CD4-positive, alpha-beta memory T cell (primary cell): ENCODE measurements at regions not wholly inside any gene's neighbourhood (a gene's known extent, or its start where the extent isn't known, plus 50 kb on each side); places are given as distances from the start of the nearest gene placed in this dataset.
A peak's percentile ranks its signal among the peaks of the same experiment; 100 is the strongest.

ENCODE experiments used
- CTCF ChIA-PET: fragments of 350-600 bp; sonication (Branson Sonifier 250); formaldehyde crosslinking; loops from one replicate; lab custom pipeline; 2021; ENCODE audit warnings: inconsistent platforms; ENCODE audit not compliant: partially characterized antibody; lab: Charles Lee
- POLR2A ChIA-PET: fragments of 350-600 bp; sonication (Branson Sonifier 250); formaldehyde crosslinking; loops from one replicate; lab custom pipeline; 2021; ENCODE audit not compliant: partially characterized antibody; lab: Charles Lee
- DNase-seq, 5 donors: peaks; one replicate each; pipeline versions ENCODE4 v3.0.0 to v3.0.0-alpha.2; 2020 to 2022; ENCODE audit warnings: mixed read lengths in 1 of 5
- H3K27ac ChIP-seq: one replicate; pipeline ENCODE4 v1.7.0; 2013; ENCODE audit warnings: low read depth, low read length
- H3K27me3 ChIP-seq: 2 replicates; pipeline ENCODE4 v1.7.0; 2013; ENCODE audit warnings: mild to moderate bottlenecking, low read length, moderate library complexity; ENCODE audit not compliant: insufficient read depth
- H3K36me3 ChIP-seq: 2 replicates; pipeline ENCODE4 v1.7.0; 2013; ENCODE audit warnings: mild to moderate bottlenecking, low read length, moderate library complexity; ENCODE audit not compliant: insufficient read depth
- H3K4me1 ChIP-seq: 2 replicates; pipeline ENCODE4 v1.7.0; 2013; ENCODE audit warnings: mild to moderate bottlenecking, low read length, moderate library complexity; ENCODE audit not compliant: insufficient read depth
- H3K4me3 ChIP-seq, 2 donors: one replicate each; pipeline ENCODE4 v1.7.0; 2013; ENCODE audit warnings: low read length in 2 of 2, mild to moderate bottlenecking in 1 of 2
- H3K9me3 ChIP-seq, 2 donors: one replicate each; pipeline ENCODE4 v1.7.0; 2013; ENCODE audit warnings: low read length in 2 of 2, control low read depth in 1 of 2; ENCODE audit not compliant: control insufficient read depth in 1 of 2
- H3K27ac Mint-ChIP-seq, 7 donors: one replicate each; pipeline ENCODE4 v1.8.0; 2020 to 2021; ENCODE audit warnings: mixed read lengths in 7 of 7, mild to moderate bottlenecking in 6 of 7, inconsistent platforms in 3 of 7, moderate library complexity in 3 of 7
- H3K27me3 Mint-ChIP-seq, 2 donors: one replicate each; pipeline ENCODE4 v1.8.0; 2020 to 2021; ENCODE audit warnings: mixed read lengths in 2 of 2
- H3K36me3 Mint-ChIP-seq, 2 donors: one replicate each; pipeline ENCODE4 v1.8.0; 2020 to 2021; ENCODE audit warnings: mixed read lengths in 2 of 2, inconsistent platforms in 1 of 2, mild to moderate bottlenecking in 1 of 2
- H3K4me1 Mint-ChIP-seq, 4 donors: one replicate each; pipeline ENCODE4 v1.8.0; 2020 to 2021; ENCODE audit warnings: mixed read lengths in 4 of 4, mild to moderate bottlenecking in 1 of 4
- H3K4me3 Mint-ChIP-seq, 8 donors: one replicate each; pipeline ENCODE4 v1.8.0; 2020 to 2021; ENCODE audit warnings: mixed read lengths in 8 of 8, mild to moderate bottlenecking in 7 of 8, moderate library complexity in 6 of 8, inconsistent platforms in 3 of 8
- H3K9me3 Mint-ChIP-seq, 8 donors: one replicate each; pipeline ENCODE4 v1.8.0; 2020 to 2021; ENCODE audit warnings: mixed read lengths in 8 of 8, mild to moderate bottlenecking in 5 of 8, inconsistent platforms in 3 of 8, moderate library complexity in 1 of 8
- intact Hi-C: fragments of 100-400 bp; cut with micrococcal nuclease; formaldehyde crosslinking; loops from one replicate; pipeline ENCODE4 v1.15.1; 2023

GRCh38 chr5:56739990-56740389, 75.4 kb upstream of the MAP3K1 start:
- intact Hi-C loops = loop anchor here (10.0 kb wide), 1 partner anchor 75 kb away; the partner anchor contains the start of gene MAP3K1
- Histone ChIP-seq H3K27me3 (no peaks in the 10 kb centered on the region), H3K27ac (no peak overlapping the region), H3K9me3 (no peaks in the 10 kb centered on the region), H3K36me3 (no peaks in the 10 kb centered on the region), H3K4me3 (no peak overlapping the region), H3K4me1 (peaks cover 34% of the 10 kb centered on the region)
- Mint-ChIP-seq H3K4me3 (no peak overlapping the region), H3K27me3 (no peaks in the 10 kb centered on the region), H3K4me1 (peaks cover 25 to 40% (median 33%) of the 10 kb centered on the region in 4 donors), H3K27ac (no peak overlapping the region), H3K9me3 (peaks cover 0 to 2% (median 0%) of the 10 kb centered on the region in 8 donors), H3K36me3 (no peaks in the 10 kb centered on the region)
- CTCF ChIA-PET = no interaction called here
- no peak for DNase-seq
- POLR2A ChIA-PET = no interaction called here

- intact Hi-C loops = loop anchor here (2.0 to 10.0 kb wide), 2 partner anchors 19 to 77 kb away; partner anchors contain the start of gene MAP3K1
- no peak overlapping the region for H3K4me3 ChIP-seq
- H3K27ac ChIP-seq = no peak overlapping the region
- H3K9me3 ChIP-seq = no peaks in the 10 kb centered on the region
- POLR2A ChIA-PET = interaction anchor here (0.8 to 3.0 kb wide), 12 partner anchors 9 to 258 kb away, joined by 3 to 28 read pairs (median 5); partner anchors contain the start of gene MAP3K1
- H3K36me3 Mint-ChIP-seq = no peaks in the 10 kb centered on the region
- no peaks in the 10 kb centered on the region for H3K36me3 ChIP-seq
- H3K4me3 Mint-ChIP-seq = peak overlapping the region in 1 of 8 donors; percentile 7
- H3K4me1 Mint-ChIP-seq = peaks cover 35 to 58% (median 49%) of the 10 kb centered on the region in 4 donors
- peak overlapping the region; percentile 7 to 86 (median 48) for H3K27ac Mint-ChIP-seq
- H3K9me3 Mint-ChIP-seq = peaks cover 0 to 2% (median 0%) of the 10 kb centered on the region in 8 donors
- CTCF ChIA-PET = interaction anchor here (1.1 kb wide), 1 partner anchor 8 kb away, joined by 3 read pairs; no protein-coding TSS in a partner anchor
- DNase-seq = no peak
- no peaks in the 10 kb centered on the region for H3K27me3 ChIP-seq
- peaks cover 53% of the 10 kb centered on the region for H3K4me1 ChIP-seq
- H3K27me3 Mint-ChIP-seq = no peaks in the 10 kb centered on the region
These were observed 77.3 kb upstream of the MAP3K1 start for GRCh38 chr5:56737951-56738606.

- Mint-ChIP-seq H3K9me3 (peaks cover 0 to 2% (median 0%) of the 10 kb centered on the region in 8 donors), H3K36me3 (no peaks in the 10 kb centered on the region), H3K4me3 (peak overlapping the region in 7 of 8 donors; percentile 49 to 85 (median 74)), H3K27me3 (no peaks in the 10 kb centered on the region), H3K4me1 (peaks cover 39 to 68% (median 56%) of the 10 kb centered on the region in 4 donors), H3K27ac (peak overlapping the region; percentile 73 to 97 (median 94))
- DNase-seq = no peak
- Histone ChIP-seq H3K4me1 (peaks cover 55% of the 10 kb centered on the region), H3K36me3 (no peaks in the 10 kb centered on the region), H3K4me3 (no peak overlapping the region), H3K27me3 (no peaks in the 10 kb centered on the region), H3K9me3 (no peaks in the 10 kb centered on the region), H3K27ac (peak overlapping the region; percentile 45)
- POLR2A ChIA-PET = interaction anchor here (0.6 to 3.0 kb wide), 30 partner anchors 8 to 1024 kb away, joined by 3 to 28 read pairs (median 5); partner anchors contain the start of gene MAP3K1
- CTCF ChIA-PET = interaction anchor here (1.1 to 2.1 kb wide), 9 partner anchors 9 to 145 kb away, joined by 3 to 6 read pairs (median 4); no protein-coding TSS in a partner anchor
- intact Hi-C loops = loop anchor here (2.0 to 10.0 kb wide), 2 partner anchors 18 to 78 kb away; partner anchors contain the start of gene MAP3K1
These were observed 78.2 kb upstream of the MAP3K1 start for GRCh38 chr5:56737002-56737621.

- CTCF ChIA-PET = interaction anchor here (1.1 to 2.1 kb wide), 9 partner anchors 12 to 144 kb away, joined by 3 to 6 read pairs (median 4); no protein-coding TSS in a partner anchor
- H3K4me1 Mint-ChIP-seq = peaks cover 41 to 69% (median 58%) of the 10 kb centered on the region in 4 donors
- Histone ChIP-seq H3K9me3 (no peaks in the 10 kb centered on the region), H3K4me1 (peaks cover 55% of the 10 kb centered on the region), H3K36me3 (no peaks in the 10 kb centered on the region), H3K4me3 (no peak overlapping the region), H3K27ac (peak overlapping the region; percentile 45), H3K27me3 (no peaks in the 10 kb centered on the region)
- intact Hi-C loops = loop anchor here (2.0 to 10.0 kb wide), 2 partner anchors 17 to 79 kb away; partner anchors contain the start of gene MAP3K1
- peaks cover 0 to 2% (median 0%) of the 10 kb centered on the region in 8 donors for H3K9me3 Mint-ChIP-seq
- H3K27me3 Mint-ChIP-seq = no peaks in the 10 kb centered on the region
- POLR2A ChIA-PET = interaction anchor here (0.8 to 3.0 kb wide), 27 partner anchors 8 to 465 kb away, joined by 3 to 28 read pairs (median 5); partner anchors contain the start of gene MAP3K1
- H3K27ac Mint-ChIP-seq = peak overlapping the region; percentile 73 to 97 (median 94)
- H3K4me3 Mint-ChIP-seq = peak overlapping the region; percentile 47 to 85 (median 74)
- DNase-seq = peak in 4 of 5 donors; percentile 25 to 36 (median 32)
- no peaks in the 10 kb centered on the region for H3K36me3 Mint-ChIP-seq
These were observed 79.3 kb upstream of the MAP3K1 start for GRCh38 chr5:56735849-56736641.

GRCh38 chr5:56734091-56734694, 81.2 kb upstream of the MAP3K1 start:
- POLR2A ChIA-PET = interaction anchor here (1.0 to 1.5 kb wide), 3 partner anchors 23 to 48 kb away, joined by 3 to 6 read pairs (median 3); no protein-coding TSS in a partner anchor
- H3K36me3 Mint-ChIP-seq = no peaks in the 10 kb centered on the region
- Histone ChIP-seq H3K9me3 (no peaks in the 10 kb centered on the region), H3K27ac (no peak overlapping the region), H3K4me1 (peaks cover 55% of the 10 kb centered on the region), H3K36me3 (no peaks in the 10 kb centered on the region), H3K27me3 (no peaks in the 10 kb centered on the region), H3K4me3 (no peak overlapping the region)
- peak overlapping the region in 5 of 8 donors; percentile 0 to 74 (median 12) for H3K4me3 Mint-ChIP-seq
- H3K9me3 Mint-ChIP-seq = no peaks in the 10 kb centered on the region
- H3K4me1 Mint-ChIP-seq = peaks cover 44 to 75% (median 62%) of the 10 kb centered on the region in 4 donors
- peak overlapping the region in 5 of 7 donors; percentile 8 to 81 (median 39) for H3K27ac Mint-ChIP-seq
- no peaks in the 10 kb centered on the region for H3K27me3 Mint-ChIP-seq
- no peak for DNase-seq
- CTCF ChIA-PET = interaction anchor here (1.8 kb wide), 1 partner anchor 10 kb away, joined by 3 read pairs; no protein-coding TSS in a partner anchor
- intact Hi-C loops = loop anchor here (10.0 kb wide), 1 partner anchor 81 kb away; the partner anchor contains the start of gene MAP3K1

- Histone ChIP-seq H3K36me3 (no peaks in the 10 kb centered on the region), H3K27ac (no peak overlapping the region), H3K27me3 (no peaks in the 10 kb centered on the region), H3K9me3 (no peaks in the 10 kb centered on the region), H3K4me3 (no peak overlapping the region), H3K4me1 (peaks cover 55% of the 10 kb centered on the region)
- Mint-ChIP-seq H3K27ac (peak overlapping the region in 3 of 7 donors; percentile 3 to 81 (median 9)), H3K27me3 (no peaks in the 10 kb centered on the region), H3K36me3 (no peaks in the 10 kb centered on the region), H3K9me3 (no peaks in the 10 kb centered on the region), H3K4me3 (peak overlapping the region in 5 of 8 donors; percentile 3 to 44 (median 24)), H3K4me1 (peaks cover 42 to 76% (median 61%) of the 10 kb centered on the region in 4 donors)
- POLR2A ChIA-PET = interaction anchor here (1.0 to 1.5 kb wide), 3 partner anchors 22 to 47 kb away, joined by 3 to 6 read pairs (median 3); no protein-coding TSS in a partner anchor
- intact Hi-C loops = loop anchor here (10.0 kb wide), 1 partner anchor 81 kb away; the partner anchor contains the start of gene MAP3K1
- CTCF ChIA-PET = interaction anchor here (1.8 kb wide), 1 partner anchor 11 kb away, joined by 3 read pairs; no protein-coding TSS in a partner anchor
- no peak for DNase-seq
These were observed 81.8 kb upstream of the MAP3K1 start for GRCh38 chr5:56733580-56733979.
